ENCODE measurements at regions not wholly inside any gene's neighbourhood (a gene's known extent, or its start where the extent isn't known, plus 50 kb on each side); places are given as distances from the start of the nearest gene placed in this dataset.

GRCh38 chr5:6838736-6839135 is 125.5 kb downstream of the TENT4A start:
- Histone ChIP-seq H3K4me2 (replicated peaks; ENCODE audit: extremely low read depth, low read length, poor library complexity, severe bottlenecking) (no peak overlapping the region), H3K79me2 (ENCODE audit: insufficient read depth, low read length) (no peaks in the 10 kb centered on the region), H2AFZ (ENCODE audit: insufficient read depth, low read depth, low read length, poor library complexity, severe bottlenecking) (no peak overlapping the region), H3K4me3 (replicated peaks in 1 of 3; ENCODE audit: low read depth in 2 of 3, low read length in 3 of 3) (no peak overlapping the region), H3K36me3 (replicated peaks in 1 of 2; ENCODE audit: control insufficient read depth in 1 of 2, insufficient read depth in 2 of 2, low read length in 2 of 2) (no peaks in the 10 kb centered on the region), H3K9me3 (replicated peaks in 1 of 2; ENCODE audit: control insufficient read depth in 1 of 2, insufficient read depth in 1 of 2, low read length in 2 of 2) (peaks cover 5 to 10% of the 10 kb centered on the region in 2 donors), H4K20me1 (ENCODE audit: insufficient read depth, low read length) (no peaks in the 10 kb centered on the region), H3K9ac (ENCODE audit: insufficient read depth, low read length, poor library complexity, severe bottlenecking) (no peak overlapping the region), H3K27ac (ENCODE audit: low read depth in 1 of 2, low read length in 2 of 2) (no peak overlapping the region), H3K27me3 (ENCODE audit: control insufficient read depth in 2 of 2, insufficient read depth in 2 of 2, low read length in 2 of 2) (no peaks in the 10 kb centered on the region), H3K4me1 (ENCODE audit: control insufficient read depth in 1 of 2, insufficient read depth in 2 of 2, low read length in 2 of 2) (no peaks in the 10 kb centered on the region)
- intact Hi-C loops (cut with micrococcal nuclease): loop anchor here (5.0 kb wide), 1 partner anchor 71 kb away; no protein-coding TSS in a partner anchor
- no peak overlapping the region for H3K4me3 Mint-ChIP-seq
- H3K27ac Mint-ChIP-seq: no peak overlapping the region
- DNase-seq: no peak
- TF ChIP-seq CTCF (IDR thresholded peaks at IDR 0.05): no peak
- peaks cover 3% of the 10 kb centered on the region for H3K4me1 Mint-ChIP-seq
- H3K9me3 Mint-ChIP-seq: peaks cover 0 to 11% (median 6%) of the 10 kb centered on the region in 7 donors
- H3K27me3 Mint-ChIP-seq (ENCODE audit: low read depth in 3 of 3): peaks cover 0 to 6% (median 4%) of the 10 kb centered on the region in 3 donors
- 10% methylated on average over 6 of the region's 6 CpGs for WGBS (ENCODE audit: insufficient coverage)
- no peaks in the 10 kb centered on the region for H3K36me3 Mint-ChIP-seq

GRCh38 chr5:6840136-6840793 is 127.0 kb downstream of the TENT4A start:
- no peaks in the 10 kb centered on the region for H3K36me3 Mint-ChIP-seq
- no peaks in the 10 kb centered on the region for H3K36me3 ChIP-seq (replicated peaks in 1 of 2; ENCODE audit: control insufficient read depth in 1 of 2, insufficient read depth in 2 of 2, low read length in 2 of 2)
- intact Hi-C loops (cut with micrococcal nuclease): no loop called here
- no peak overlapping the region for H3K9ac ChIP-seq (ENCODE audit: insufficient read depth, low read length, poor library complexity, severe bottlenecking)
- H3K9me3 Mint-ChIP-seq: peaks cover 0 to 11% (median 6%) of the 10 kb centered on the region in 7 donors
- H3K4me1 Mint-ChIP-seq: peaks cover 3% of the 10 kb centered on the region
- H3K27me3 ChIP-seq (ENCODE audit: control insufficient read depth in 2 of 2, insufficient read depth in 2 of 2, low read length in 2 of 2): no peaks in the 10 kb centered on the region
- no peaks in the 10 kb centered on the region for H4K20me1 ChIP-seq (ENCODE audit: insufficient read depth, low read length)
- peaks cover 0 to 6% (median 4%) of the 10 kb centered on the region in 3 donors for H3K27me3 Mint-ChIP-seq (ENCODE audit: low read depth in 3 of 3)
- no peaks in the 10 kb centered on the region for H3K4me1 ChIP-seq (ENCODE audit: control insufficient read depth in 1 of 2, insufficient read depth in 2 of 2, low read length in 2 of 2)
- DNase-seq: no peak
- no peak for TF ChIP-seq CTCF (IDR thresholded peaks at IDR 0.05)
- H3K4me3 ChIP-seq (replicated peaks in 1 of 3; ENCODE audit: low read depth in 2 of 3, low read length in 3 of 3): no peak overlapping the region
- no peak overlapping the region for H2AFZ ChIP-seq (ENCODE audit: insufficient read depth, low read depth, low read length, poor library complexity, severe bottlenecking)
- no peak overlapping the region for H3K4me3 Mint-ChIP-seq
- no peak overlapping the region for H3K27ac ChIP-seq (ENCODE audit: low read depth in 1 of 2, low read length in 2 of 2)
- H3K27ac Mint-ChIP-seq: peak overlapping the region in 1 of 7 donors; percentile 13
- no peaks in the 10 kb centered on the region for H3K79me2 ChIP-seq (ENCODE audit: insufficient read depth, low read length)
- H3K4me2 ChIP-seq (replicated peaks; ENCODE audit: extremely low read depth, low read length, poor library complexity, severe bottlenecking): no peak overlapping the region
- 76% methylated on average over 6 of the region's 7 CpGs for WGBS (ENCODE audit: insufficient coverage)
- H3K9me3 ChIP-seq (replicated peaks in 1 of 2; ENCODE audit: control insufficient read depth in 1 of 2, insufficient read depth in 1 of 2, low read length in 2 of 2): peaks cover 5 to 10% of the 10 kb centered on the region in 2 donors
